ENCODE measurements at regions not wholly inside any gene's neighbourhood (a gene's known extent, or its start where the extent isn't known, plus 50 kb on each side); places are given as distances from the start of the nearest gene placed in this dataset.

DNA sequence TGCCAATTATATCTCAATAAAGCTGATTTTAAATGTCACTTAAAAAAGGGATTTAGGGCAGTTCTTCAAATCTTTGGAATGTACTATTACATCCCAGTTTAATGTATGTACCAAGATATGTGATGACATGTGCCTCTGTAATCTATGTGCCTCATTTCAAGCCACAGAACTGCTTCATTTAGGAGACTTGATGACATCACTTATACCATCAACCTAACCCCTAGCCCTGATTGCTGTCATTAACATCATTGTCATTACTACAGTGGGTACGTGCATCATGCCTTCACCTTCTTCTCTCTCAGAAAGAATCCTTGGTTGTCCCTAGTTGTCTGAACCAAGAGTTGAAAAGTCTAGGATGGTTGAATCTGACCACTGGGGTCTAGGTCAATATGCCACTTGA is 134.3 kb upstream of the RAB11FIP2 start (continued):
- TF ChIP-seq CHD4 (IDR thresholded peaks at IDR 0.05; ENCODE audit: borderline replicate concordance) (no peak), BHLHE40 (IDR thresholded peaks at IDR 0.05; ENCODE audit: low read depth, low read length) (no peak), KDM5A (IDR thresholded peaks at IDR 0.05) (no peak), CHD2 (IDR thresholded peaks at IDR 0.05; ENCODE audit: low read length, partially characterized antibody) (no peak), ZNF302 (CRISPR knock-in tag; IDR thresholded peaks at IDR 0.05) (no peak), EHF (CRISPR knock-in tag; IDR thresholded peaks at IDR 0.05) (no peak)
- TF ChIP-seq, protein P1, sequence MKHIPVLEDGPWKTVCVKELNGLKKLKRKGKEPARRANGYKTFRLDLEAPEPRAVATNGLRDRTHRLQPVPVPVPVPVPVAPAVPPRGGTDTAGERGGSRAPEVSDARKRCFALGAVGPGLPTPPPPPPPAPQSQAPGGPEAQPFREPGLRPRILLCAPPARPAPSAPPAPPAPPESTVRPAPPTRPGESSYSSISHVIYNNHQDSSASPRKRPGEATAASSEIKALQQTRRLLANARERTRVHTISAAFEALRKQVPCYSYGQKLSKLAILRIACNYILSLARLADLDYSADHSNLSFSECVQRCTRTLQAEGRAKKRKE (CRISPR knock-in tag; IDR thresholded peaks at IDR 0.05; ENCODE audit: low read depth), result no peak

DNA sequence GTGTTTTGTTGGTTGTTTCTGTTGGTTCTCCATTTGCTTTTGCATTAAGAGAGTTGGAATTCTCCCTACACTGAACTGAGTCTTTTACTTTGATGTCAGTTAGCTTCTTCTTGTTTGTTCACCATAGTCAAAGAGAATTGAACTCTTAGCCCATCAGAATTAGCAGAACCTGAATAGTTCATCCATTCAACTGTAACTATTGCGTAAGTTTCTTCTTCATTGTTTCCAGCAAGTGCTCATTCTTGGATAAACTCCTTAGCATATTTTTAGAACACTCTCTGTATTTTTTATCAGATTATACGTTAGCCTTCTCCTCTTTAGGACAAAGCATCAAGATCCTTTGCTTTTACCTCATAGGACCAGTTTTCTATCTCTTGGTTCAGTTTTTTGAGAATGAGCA is 128.4 kb upstream of the RAB11FIP2 start:
- ChIA-PET POLR2A (no interaction called here), CTCF (interaction anchor here (1.2 kb wide), 1 partner anchor 679 kb away, joined by 3 read pairs; no protein-coding TSS in a partner anchor)
- Histone ChIP-seq H3K4me2 (no peak overlapping the region), H3K9me3 (no peaks in the 10 kb centered on the region), H3K27ac (no peak overlapping the region), H3K4me1 (no peaks in the 10 kb centered on the region), H3K4me3 (no peak overlapping the region)
- WGBS (ENCODE audit: missing lambda C conversion rate), result 4% methylated on average over 2 of the region's 2 CpGs
- TF ChIP-seq, protein P2, sequence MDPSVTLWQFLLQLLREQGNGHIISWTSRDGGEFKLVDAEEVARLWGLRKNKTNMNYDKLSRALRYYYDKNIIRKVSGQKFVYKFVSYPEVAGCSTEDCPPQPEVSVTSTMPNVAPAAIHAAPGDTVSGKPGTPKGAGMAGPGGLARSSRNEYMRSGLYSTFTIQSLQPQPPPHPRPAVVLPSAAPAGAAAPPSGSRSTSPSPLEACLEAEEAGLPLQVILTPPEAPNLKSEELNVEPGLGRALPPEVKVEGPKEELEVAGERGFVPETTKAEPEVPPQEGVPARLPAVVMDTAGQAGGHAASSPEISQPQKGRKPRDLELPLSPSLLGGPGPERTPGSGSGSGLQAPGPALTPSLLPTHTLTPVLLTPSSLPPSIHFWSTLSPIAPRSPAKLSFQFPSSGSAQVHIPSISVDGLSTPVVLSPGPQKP (IDR thresholded peaks at IDR 0.05; ENCODE audit: low read depth, low read length), result no peak
- FAIRE-seq, result no peak
- DNase-seq (ENCODE audit: low read depth in 1 of 2, low spot score in 1 of 2), result no peak
- no peak for ATAC-seq

DNA sequence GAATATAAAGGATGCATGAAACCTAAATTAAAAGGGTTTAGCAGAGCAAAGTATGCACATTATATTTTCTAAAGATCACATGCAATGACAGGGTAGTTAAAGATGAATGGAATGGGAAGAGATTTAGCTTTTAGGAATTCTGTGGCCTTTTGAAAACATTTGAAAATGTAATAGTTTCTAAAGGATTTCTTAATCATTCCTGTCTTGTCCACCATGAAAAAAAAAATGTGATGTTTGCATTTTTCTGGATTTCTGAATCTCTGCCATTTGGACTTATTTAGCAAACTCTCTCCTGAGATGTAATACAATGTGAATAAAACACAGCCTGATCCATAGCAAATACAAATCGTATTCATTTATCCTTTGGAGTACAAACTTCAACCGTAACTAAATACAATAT is 126.6 kb upstream of the RAB11FIP2 start:
- TF ChIP-seq NFE2L2 (conservative IDR thresholded peaks at IDR 0.05; ENCODE audit: low read length) (no peak), BHLHE40 (IDR thresholded peaks at IDR 0.05; ENCODE audit: low read depth, low read length) (no peak), CBX8 (IDR thresholded peaks at IDR 0.05) (no peak), EHMT2 (IDR thresholded peaks at IDR 0.05; ENCODE audit: low read depth) (no peak), ZFP36 (IDR thresholded peaks at IDR 0.05; ENCODE audit: borderline replicate concordance, partially characterized antibody) (no peak), HOXB13 (CRISPR knock-in tag; IDR thresholded peaks at IDR 0.05; ENCODE audit: low read depth) (no peak), MAZ (IDR thresholded peaks at IDR 0.05; ENCODE audit: borderline replicate concordance, low read depth, low read length) (no peak), ESRRA (IDR thresholded peaks at IDR 0.05; ENCODE audit: borderline replicate concordance, low read length) (no peak), JUNB (IDR thresholded peaks at IDR 0.05) (no peak), ZC3H11A (IDR thresholded peaks at IDR 0.05) (no peak), ZNF302 (CRISPR knock-in tag; IDR thresholded peaks at IDR 0.05) (no peak)
- TF ChIP-seq, protein P3, sequence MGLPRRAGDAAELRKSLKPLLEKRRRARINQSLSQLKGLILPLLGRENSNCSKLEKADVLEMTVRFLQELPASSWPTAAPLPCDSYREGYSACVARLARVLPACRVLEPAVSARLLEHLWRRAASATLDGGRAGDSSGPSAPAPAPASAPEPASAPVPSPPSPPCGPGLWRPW (IDR thresholded peaks at IDR 0.05), result no peak
- TF ChIP-seq, protein P4, sequence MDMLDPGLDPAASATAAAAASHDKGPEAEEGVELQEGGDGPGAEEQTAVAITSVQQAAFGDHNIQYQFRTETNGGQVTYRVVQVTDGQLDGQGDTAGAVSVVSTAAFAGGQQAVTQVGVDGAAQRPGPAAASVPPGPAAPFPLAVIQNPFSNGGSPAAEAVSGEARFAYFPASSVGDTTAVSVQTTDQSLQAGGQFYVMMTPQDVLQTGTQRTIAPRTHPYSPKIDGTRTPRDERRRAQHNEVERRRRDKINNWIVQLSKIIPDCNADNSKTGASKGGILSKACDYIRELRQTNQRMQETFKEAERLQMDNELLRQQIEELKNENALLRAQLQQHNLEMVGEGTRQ (IDR thresholded peaks at IDR 0.05), result no peak
- ChIA-PET CTCF (no interaction called here), POLR2A (no interaction called here)
- no peak overlapping the region for H3K4me2 ChIP-seq
- ATAC-seq (no peak), DNase-seq (ENCODE audit: low read depth in 1 of 2, low spot score in 1 of 2) (no peak), FAIRE-seq (no peak)
- 35% methylated on average over 2 of the region's 2 CpGs for WGBS (ENCODE audit: missing lambda C conversion rate)
- no peaks in the 10 kb centered on the region for H3K4me1 ChIP-seq
- H3K27ac ChIP-seq, result no peak overlapping the region
- no peak overlapping the region for H3K4me3 ChIP-seq
- H3K9me3 ChIP-seq, result no peaks in the 10 kb centered on the region

DNA sequence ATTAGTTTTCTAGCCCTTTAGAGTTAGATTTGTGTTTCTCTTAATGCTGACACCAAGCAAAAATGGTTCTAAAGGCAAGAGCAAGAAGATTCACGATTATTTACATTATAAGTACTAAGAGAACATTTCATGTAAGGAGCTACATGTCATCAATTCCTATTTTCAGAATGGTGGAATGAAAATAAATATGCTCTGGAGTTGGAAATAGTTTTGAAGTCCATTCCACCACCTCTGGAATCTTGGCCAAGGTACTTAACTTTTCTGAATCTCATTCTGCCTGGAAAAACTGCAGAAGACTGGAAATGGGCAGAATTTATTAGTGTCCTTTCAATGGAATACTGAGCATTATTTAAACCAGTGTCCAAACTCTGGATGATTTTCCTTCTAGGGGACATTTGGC is 125.1 kb upstream of the RAB11FIP2 start:
- DNase-seq (ENCODE audit: low read depth in 1 of 2, low spot score in 1 of 2), result no peak
- ChIA-PET POLR2A (no interaction called here), CTCF (no interaction called here)
- no peak for ATAC-seq
- Histone ChIP-seq H3K4me3 (no peak overlapping the region), H3K27ac (no peak overlapping the region), H3K4me2 (no peak overlapping the region), H3K9me3 (no peaks in the 10 kb centered on the region), H3K4me1 (no peaks in the 10 kb centered on the region)
- no peak for TF ChIP-seq NR3C1 (IDR thresholded peaks at IDR 0.05)
- no peak for TF ChIP-seq TP53 (CRISPR knock-in tag; IDR thresholded peaks at IDR 0.05)
- TF ChIP-seq, protein P3 (IDR thresholded peaks at IDR 0.05), result no peak
- no peak for TF ChIP-seq CHD2 (IDR thresholded peaks at IDR 0.05; ENCODE audit: low read length, partially characterized antibody)
- TF ChIP-seq EP300 (IDR thresholded peaks at IDR 0.05), result no peak
- TF ChIP-seq, protein P4 (IDR thresholded peaks at IDR 0.05), result no peak
- TF ChIP-seq MAZ (IDR thresholded peaks at IDR 0.05; ENCODE audit: borderline replicate concordance, low read depth, low read length), result no peak
- TF ChIP-seq HOXA7 (CRISPR knock-in tag; IDR thresholded peaks at IDR 0.05), result no peak
- TF ChIP-seq, protein P5, sequence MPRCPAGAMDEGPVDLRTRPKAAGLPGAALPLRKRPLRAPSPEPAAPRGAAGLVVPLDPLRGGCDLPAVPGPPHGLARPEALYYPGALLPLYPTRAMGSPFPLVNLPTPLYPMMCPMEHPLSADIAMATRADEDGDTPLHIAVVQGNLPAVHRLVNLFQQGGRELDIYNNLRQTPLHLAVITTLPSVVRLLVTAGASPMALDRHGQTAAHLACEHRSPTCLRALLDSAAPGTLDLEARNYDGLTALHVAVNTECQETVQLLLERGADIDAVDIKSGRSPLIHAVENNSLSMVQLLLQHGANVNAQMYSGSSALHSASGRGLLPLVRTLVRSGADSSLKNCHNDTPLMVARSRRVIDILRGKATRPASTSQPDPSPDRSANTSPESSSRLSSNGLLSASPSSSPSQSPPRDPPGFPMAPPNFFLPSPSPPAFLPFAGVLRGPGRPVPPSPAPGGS (IDR thresholded peaks at IDR 0.05), result no peak
- TF ChIP-seq, protein P1 (CRISPR knock-in tag; IDR thresholded peaks at IDR 0.05; ENCODE audit: low read depth), result no peak
- TF ChIP-seq CBX8 (IDR thresholded peaks at IDR 0.05), result no peak
- 3% methylated on average over 1 of the region's 1 CpG for WGBS (ENCODE audit: missing lambda C conversion rate)
- FAIRE-seq, result no peak
